Endodermal cell (in vitro differentiated cells): ENCODE measurements at regions not wholly inside any gene's neighbourhood (a gene's known extent, or its start where the extent isn't known, plus 50 kb on each side); places are given as distances from the start of the nearest gene placed in this dataset.
"Not testable (repeated sequence)": the region's sequence is repeated elsewhere in the genome, so short reads cannot be mapped to it uniquely, and the experiment has no call there.

Source experiments
- DNase-seq: peaks from one replicate; pipeline ENCODE4 v3.0.0-alpha.2; 2017
- H3K27ac ChIP-seq: 2 replicates; pipeline ENCODE4 v1.5.1; 2013; ENCODE audit warnings: mild to moderate bottlenecking, low read depth, low read length, moderate library complexity
- H3K27me3 ChIP-seq: 2 replicates; pipeline ENCODE4 v1.6.1; 2013; ENCODE audit warnings: mild to moderate bottlenecking, low read length, moderate library complexity; ENCODE audit not compliant: insufficient read depth, control insufficient read depth, poor library complexity, severe bottlenecking
- H3K36me3 ChIP-seq: 2 replicates; pipeline ENCODE4 v1.7.0; 2013; ENCODE audit warnings: mild to moderate bottlenecking, low read length, moderate library complexity; ENCODE audit not compliant: control insufficient read depth, insufficient read depth
- H3K4me1 ChIP-seq: one replicate; pipeline ENCODE4 v1.7.0; 2013; ENCODE audit warnings: low read length; ENCODE audit not compliant: control insufficient read depth, insufficient read depth
- H3K4me3 ChIP-seq: 2 replicates; pipeline ENCODE4 v1.5.1; 2013; ENCODE audit warnings: mild to moderate bottlenecking, low read length, moderate library complexity
- H3K9ac ChIP-seq: 2 replicates; pipeline ENCODE4 v1.6.1; 2013; ENCODE audit warnings: mild to moderate bottlenecking, low read length, moderate library complexity; ENCODE audit not compliant: poor library complexity, severe bottlenecking; ENCODE audit errors: extremely low read depth
- H3K9me3 ChIP-seq: 2 replicates; pipeline ENCODE4 v1.6.1; 2013; ENCODE audit warnings: mild to moderate bottlenecking, low read length, moderate library complexity; ENCODE audit not compliant: control insufficient read depth
- H3K27ac Mint-ChIP-seq: 2 replicates; pipeline ENCODE4 v1.8.0; 2020; ENCODE audit warnings: mixed read lengths
- H3K27me3 Mint-ChIP-seq: 2 replicates; pipeline ENCODE4 v1.8.0; 2021; ENCODE audit warnings: mild to moderate bottlenecking, mixed read lengths; ENCODE audit not compliant: insufficient read depth
- H3K36me3 Mint-ChIP-seq: 2 replicates; pipeline ENCODE4 v1.8.0; 2020; ENCODE audit warnings: low read depth, mixed read lengths
- H3K4me1 Mint-ChIP-seq: 2 replicates; pipeline ENCODE4 v1.8.0; 2020; ENCODE audit warnings: mixed read lengths
- H3K4me3 Mint-ChIP-seq: 2 replicates; pipeline ENCODE4 v1.8.0; 2020; ENCODE audit warnings: mild to moderate bottlenecking, moderate library complexity, mixed read lengths
- H3K9me3 Mint-ChIP-seq: 2 replicates; pipeline ENCODE4 v1.8.0; 2020; ENCODE audit warnings: mild to moderate bottlenecking, mixed read lengths
- WGBS, 2 experiments: methylation state at CpG; one replicate each; pipeline versions ENCODE4 v1.1.5 to v1.1.7; 2013; ENCODE audit warnings: missing lambda C conversion rate in 2 of 2, mixed read lengths in 1 of 2; ENCODE audit not compliant: insufficient coverage in 1 of 2, insufficient read length in 1 of 2; 5-methylcytosine and 5-hydroxymethylcytosine counted together
- TF ChIP-seq, protein P1 (sequence below): fragments of 200-600 bp; sonication (generic); conservative IDR thresholded peaks from 2 replicates; pipeline ENCODE4 v1.5.0; 2021; ENCODE audit warnings: antibody characterized with exemption, mild to moderate bottlenecking

DNA sequence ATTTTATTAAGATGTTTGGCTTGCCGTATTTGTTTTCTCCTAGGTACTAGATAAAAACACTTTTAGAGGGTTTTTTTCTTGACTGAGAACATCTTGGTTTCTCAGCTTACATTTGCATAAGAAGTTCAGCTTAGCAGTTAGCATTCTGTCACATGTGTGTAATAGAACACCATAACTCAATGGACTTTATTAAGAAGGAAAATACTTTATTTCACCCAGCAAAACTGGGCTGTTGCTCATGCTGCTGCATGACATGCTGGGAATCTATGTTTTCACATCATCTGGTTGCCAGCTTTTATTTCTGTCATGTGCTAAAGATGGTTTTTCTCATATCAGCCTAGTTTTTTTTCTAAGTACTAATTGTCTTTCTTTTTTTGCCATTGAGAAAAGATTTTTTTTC is 144.6 kb downstream of the UTRN start:
- Histone ChIP-seq H3K9ac (no peak overlapping the region), H3K9me3 (peaks cover 6% of the 10 kb centered on the region), H3K4me1 (no peaks in the 10 kb centered on the region), H3K27ac (no peak overlapping the region), H3K4me3 (no peak overlapping the region), H3K27me3 (no peaks in the 10 kb centered on the region), H3K36me3 (peaks cover 60% of the 10 kb centered on the region)
- 100% methylated on average over 1 of the region's 1 CpG; no CpG with 5 or more reads in 1 of the 2 experiments for WGBS, 2 experiments
- Mint-ChIP-seq H3K4me1 (peaks cover 12% of the 10 kb centered on the region), H3K36me3 (peaks cover 39% of the 10 kb centered on the region), H3K9me3 (peaks cover 16% of the 10 kb centered on the region), H3K27me3 (no peaks in the 10 kb centered on the region), H3K27ac (no peak overlapping the region), H3K4me3 (no peak overlapping the region)
- DNase-seq, result no peak
- TF ChIP-seq, protein P1, sequence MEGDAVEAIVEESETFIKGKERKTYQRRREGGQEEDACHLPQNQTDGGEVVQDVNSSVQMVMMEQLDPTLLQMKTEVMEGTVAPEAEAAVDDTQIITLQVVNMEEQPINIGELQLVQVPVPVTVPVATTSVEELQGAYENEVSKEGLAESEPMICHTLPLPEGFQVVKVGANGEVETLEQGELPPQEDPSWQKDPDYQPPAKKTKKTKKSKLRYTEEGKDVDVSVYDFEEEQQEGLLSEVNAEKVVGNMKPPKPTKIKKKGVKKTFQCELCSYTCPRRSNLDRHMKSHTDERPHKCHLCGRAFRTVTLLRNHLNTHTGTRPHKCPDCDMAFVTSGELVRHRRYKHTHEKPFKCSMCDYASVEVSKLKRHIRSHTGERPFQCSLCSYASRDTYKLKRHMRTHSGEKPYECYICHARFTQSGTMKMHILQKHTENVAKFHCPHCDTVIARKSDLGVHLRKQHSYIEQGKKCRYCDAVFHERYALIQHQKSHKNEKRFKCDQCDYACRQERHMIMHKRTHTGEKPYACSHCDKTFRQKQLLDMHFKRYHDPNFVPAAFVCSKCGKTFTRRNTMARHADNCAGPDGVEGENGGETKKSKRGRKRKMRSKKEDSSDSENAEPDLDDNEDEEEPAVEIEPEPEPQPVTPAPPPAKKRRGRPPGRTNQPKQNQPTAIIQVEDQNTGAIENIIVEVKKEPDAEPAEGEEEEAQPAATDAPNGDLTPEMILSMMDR, result no peak

DNA sequence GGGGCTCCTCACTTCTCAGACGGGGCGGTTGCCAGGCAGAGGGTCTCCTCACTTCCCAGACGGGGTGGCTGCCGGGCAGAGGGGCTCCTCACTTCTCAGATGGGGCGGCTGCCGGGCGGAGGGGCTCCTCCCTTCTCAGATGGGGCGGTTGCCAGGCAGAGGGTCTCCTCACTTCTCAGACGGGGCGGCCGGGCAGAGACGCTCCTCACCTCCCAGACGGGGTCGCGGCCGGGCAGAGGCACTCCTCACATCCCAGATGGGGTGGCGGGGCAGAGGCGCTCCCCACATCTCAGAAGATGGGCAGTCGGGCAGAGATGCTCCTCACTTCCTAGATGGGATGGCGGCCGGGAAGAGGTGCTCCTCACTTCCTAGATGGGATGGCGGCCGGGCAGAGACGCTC is 148.3 kb downstream of the UTRN start:
- peaks cover 18% of the 10 kb centered on the region for H3K9me3 Mint-ChIP-seq
- H3K9me3 ChIP-seq, result peaks cover 17% of the 10 kb centered on the region
- not testable (repeated sequence) for H3K4me3 Mint-ChIP-seq, H3K27me3 ChIP-seq, H3K4me1 Mint-ChIP-seq, H3K4me3 ChIP-seq, H3K9ac ChIP-seq, H3K27ac ChIP-seq, H3K4me1 ChIP-seq, H3K27me3 Mint-ChIP-seq, H3K27ac Mint-ChIP-seq, DNase-seq
- peaks cover 51% of the 10 kb centered on the region for H3K36me3 Mint-ChIP-seq
- H3K36me3 ChIP-seq, result peaks cover 61% of the 10 kb centered on the region
- 96% methylated on average over 21 of the region's 24 CpGs; no CpG with 5 or more reads in 1 of the 2 experiments for WGBS, 2 experiments

DNA sequence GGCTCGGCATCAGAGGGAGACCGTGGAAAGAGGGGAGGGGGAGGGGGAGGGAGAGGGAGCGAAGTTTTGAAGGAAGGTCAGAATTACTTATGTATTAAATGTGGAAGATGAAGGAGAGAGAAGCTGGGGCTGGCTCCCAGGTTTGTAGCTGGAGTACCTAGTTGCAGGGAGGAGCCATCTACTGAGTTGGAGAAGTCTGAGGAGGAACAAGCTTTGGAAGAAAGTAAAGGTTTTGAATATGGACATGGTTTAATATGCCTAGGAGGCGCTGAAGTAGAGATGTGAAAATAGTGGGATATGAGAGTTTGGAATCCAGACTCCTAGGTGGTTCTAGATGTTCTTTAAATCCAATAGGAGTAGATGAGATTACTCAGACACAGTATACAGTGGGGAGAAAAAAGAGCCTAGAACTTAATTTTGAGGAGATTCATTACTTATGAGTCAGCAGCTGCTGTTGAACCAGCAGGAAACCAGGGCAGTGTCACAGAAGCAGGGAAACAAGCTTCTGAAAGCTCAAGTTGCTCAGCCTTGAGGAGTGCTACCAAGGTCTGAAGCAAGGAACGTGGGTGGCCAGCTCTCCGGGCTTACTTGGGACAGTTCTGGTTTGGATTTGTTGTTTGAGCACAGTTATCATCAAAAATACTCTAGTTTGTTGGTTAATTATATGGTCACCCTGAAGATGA is 149.3 kb downstream of the UTRN start:
- TF ChIP-seq, protein P1, result no peak
- Mint-ChIP-seq H3K27me3 (no peaks in the 10 kb centered on the region), H3K9me3 (peaks cover 23% of the 10 kb centered on the region), H3K27ac (no peak overlapping the region), H3K4me1 (peaks cover 9% of the 10 kb centered on the region), H3K4me3 (no peak overlapping the region), H3K36me3 (peaks cover 56% of the 10 kb centered on the region)
- DNase-seq, result no peak
- H3K9ac ChIP-seq, result no peak overlapping the region
- no peak overlapping the region for H3K4me3 ChIP-seq
- H3K36me3 ChIP-seq, result peaks cover 61% of the 10 kb centered on the region
- WGBS, 2 experiments, result 92 to 93% methylated on average over 5 to 6 of the region's 6 CpGs
- no peaks in the 10 kb centered on the region for H3K27me3 ChIP-seq
- peaks cover 27% of the 10 kb centered on the region for H3K9me3 ChIP-seq
- no peak overlapping the region for H3K27ac ChIP-seq
- H3K4me1 ChIP-seq, result no peaks in the 10 kb centered on the region
